ENCODE measurements at regions not wholly inside any gene's neighbourhood (a gene's known extent, or its start where the extent isn't known, plus 50 kb on each side); places are given as distances from the start of the nearest gene placed in this dataset.
"Not testable (repeated sequence)": the region's sequence is repeated elsewhere in the genome, so short reads cannot be mapped to it uniquely, and the experiment has no call there.

DNA sequence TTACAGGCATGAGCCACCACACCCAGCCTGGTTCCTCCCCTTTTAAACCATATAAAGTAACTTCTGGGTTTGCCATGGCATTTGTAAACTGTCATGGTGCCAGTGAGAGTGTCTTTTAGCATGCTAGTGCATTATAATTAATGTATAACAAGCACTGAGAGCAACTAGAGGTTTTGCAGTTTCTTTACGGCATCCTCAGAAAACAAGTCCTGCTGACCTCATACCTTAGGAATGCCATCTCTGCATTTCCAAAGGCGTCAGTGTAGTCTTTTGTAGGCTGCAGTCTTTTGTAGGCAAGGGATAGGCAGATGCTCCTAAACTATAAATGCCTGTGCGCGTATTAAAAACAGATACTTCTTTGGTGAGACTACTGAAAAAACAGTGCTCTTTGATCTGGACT is 75.0 kb upstream of the EZR start:
- ChIA-PET CTCF (interaction anchor here (0.6 to 1.6 kb wide), 2 partner anchors 94 to 105 kb away, joined by 5 read pairs; no protein-coding TSS in a partner anchor), POLR2A (no interaction called here)
- Mint-ChIP-seq H3K4me1 (no peaks in the 10 kb centered on the region), H3K9me3 (no peaks in the 10 kb centered on the region), H3K4me3 (no peak overlapping the region), H3K27ac (no peak overlapping the region), H3K36me3 (no peaks in the 10 kb centered on the region), H3K27me3 (no peaks in the 10 kb centered on the region)
- DNase-seq (no peak), ATAC-seq (replicated peaks in 1 of 4) (no peak)
- Histone ChIP-seq H3K4me1 (ENCODE audit: control insufficient read depth in 1 of 2, extremely low read depth in 1 of 2, insufficient read depth in 2 of 2, low read length in 2 of 2) (no peaks in the 10 kb centered on the region), H3K27ac (ENCODE audit: low read length) (no peak overlapping the region), H3K36me3 (ENCODE audit: control insufficient read depth in 2 of 2, extremely low read depth in 1 of 2, insufficient read depth in 1 of 2, low read length in 1 of 2) (no peaks in the 10 kb centered on the region), H3K4me3 (ENCODE audit: control insufficient read depth in 1 of 2, extremely low read depth in 1 of 2, low read length in 1 of 2) (no peak overlapping the region), H3K27me3 (replicated peaks in 1 of 2; ENCODE audit: control insufficient read depth in 2 of 2, extremely low read depth in 1 of 2, insufficient read depth in 2 of 2, low read length in 1 of 2) (no peaks in the 10 kb centered on the region), H3K9me3 (no peaks in the 10 kb centered on the region)
- no CpG with 5 or more reads among the region's 4 CpGs for WGBS (ENCODE audit: insufficient coverage)

DNA sequence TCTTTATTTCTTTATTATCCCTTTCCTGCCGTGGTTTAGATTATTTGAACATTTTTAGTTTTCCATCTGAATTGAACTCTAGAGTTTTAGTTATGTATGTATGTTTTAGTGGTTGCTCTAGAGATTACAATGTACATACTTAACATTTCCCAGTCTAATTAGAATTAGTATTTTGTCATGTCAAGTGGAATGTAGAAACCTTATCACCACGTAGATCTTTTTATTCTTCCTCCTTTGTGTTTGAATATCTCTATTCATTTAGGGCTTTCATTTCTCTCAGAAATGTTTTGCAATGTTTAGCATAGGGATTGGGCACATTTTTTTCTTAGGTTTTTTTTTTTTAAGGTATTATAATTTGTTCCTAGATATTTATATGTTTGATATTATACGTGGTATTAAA is 73.1 kb upstream of the EZR start:
- ChIA-PET POLR2A (no interaction called here), CTCF (no interaction called here)
- WGBS (ENCODE audit: insufficient coverage): no CpG with 5 or more reads among the region's 3 CpGs
- H3K36me3 Mint-ChIP-seq: no peaks in the 10 kb centered on the region
- H3K9me3 Mint-ChIP-seq: no peaks in the 10 kb centered on the region
- no peak overlapping the region for H3K27ac Mint-ChIP-seq
- H3K27me3 ChIP-seq (replicated peaks in 1 of 2; ENCODE audit: control insufficient read depth in 2 of 2, extremely low read depth in 1 of 2, insufficient read depth in 2 of 2, low read length in 1 of 2): no peaks in the 10 kb centered on the region
- no peak overlapping the region for H3K4me3 ChIP-seq (ENCODE audit: control insufficient read depth in 1 of 2, extremely low read depth in 1 of 2, low read length in 1 of 2)
- DNase-seq (no peak), ATAC-seq (replicated peaks in 1 of 4) (no peak)
- H3K27me3 Mint-ChIP-seq: no peaks in the 10 kb centered on the region
- no peaks in the 10 kb centered on the region for H3K9me3 ChIP-seq
- H3K4me3 Mint-ChIP-seq: no peak overlapping the region
- H3K4me1 ChIP-seq (ENCODE audit: control insufficient read depth in 1 of 2, extremely low read depth in 1 of 2, insufficient read depth in 2 of 2, low read length in 2 of 2): no peaks in the 10 kb centered on the region
- no peak overlapping the region for H3K27ac ChIP-seq (ENCODE audit: low read length)
- H3K36me3 ChIP-seq (ENCODE audit: control insufficient read depth in 2 of 2, extremely low read depth in 1 of 2, insufficient read depth in 1 of 2, low read length in 1 of 2): no peaks in the 10 kb centered on the region
- no peaks in the 10 kb centered on the region for H3K4me1 Mint-ChIP-seq

DNA sequence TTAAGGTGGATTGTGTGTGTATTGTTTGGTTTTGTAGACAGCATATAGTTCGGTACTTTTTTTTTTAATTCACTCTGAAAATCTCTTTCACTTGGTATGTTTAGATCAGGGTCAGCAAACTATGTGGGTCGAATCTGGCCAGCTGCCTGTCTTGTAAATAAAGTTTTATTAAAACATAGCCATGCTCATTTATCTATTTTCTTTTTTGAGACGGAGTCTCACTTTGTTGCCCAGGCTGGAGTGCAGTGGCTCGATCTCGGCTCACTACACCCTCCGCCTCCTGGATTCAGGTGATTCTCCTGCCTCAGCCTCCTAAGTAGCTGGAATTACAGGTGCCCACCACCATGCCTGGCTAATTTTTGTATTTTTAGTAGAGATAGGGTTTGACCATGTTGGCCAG is 72.4 kb upstream of the EZR start:
- H3K9me3 ChIP-seq; H3K4me1 Mint-ChIP-seq; DNase-seq; H3K27me3 ChIP-seq (replicated peaks in 1 of 2; ENCODE audit: control insufficient read depth in 2 of 2, extremely low read depth in 1 of 2, insufficient read depth in 2 of 2, low read length in 1 of 2); H3K36me3 ChIP-seq (ENCODE audit: control insufficient read depth in 2 of 2, extremely low read depth in 1 of 2, insufficient read depth in 1 of 2, low read length in 1 of 2); H3K4me3 ChIP-seq (ENCODE audit: control insufficient read depth in 1 of 2, extremely low read depth in 1 of 2, low read length in 1 of 2); H3K27me3 Mint-ChIP-seq; H3K9me3 Mint-ChIP-seq; POLR2A ChIA-PET; H3K27ac ChIP-seq (ENCODE audit: low read length); ATAC-seq (replicated peaks in 1 of 4); H3K36me3 Mint-ChIP-seq; H3K27ac Mint-ChIP-seq; H3K4me3 Mint-ChIP-seq; H3K4me1 ChIP-seq (ENCODE audit: control insufficient read depth in 1 of 2, extremely low read depth in 1 of 2, insufficient read depth in 2 of 2, low read length in 2 of 2): not testable (repeated sequence)
- CTCF ChIA-PET: interaction anchor here (0.6 to 0.7 kb wide), 2 partner anchors 143 to 256 kb away, joined by 3 read pairs; no protein-coding TSS in a partner anchor
- WGBS (ENCODE audit: insufficient coverage): no CpG with 5 or more reads among the region's 6 CpGs

DNA sequence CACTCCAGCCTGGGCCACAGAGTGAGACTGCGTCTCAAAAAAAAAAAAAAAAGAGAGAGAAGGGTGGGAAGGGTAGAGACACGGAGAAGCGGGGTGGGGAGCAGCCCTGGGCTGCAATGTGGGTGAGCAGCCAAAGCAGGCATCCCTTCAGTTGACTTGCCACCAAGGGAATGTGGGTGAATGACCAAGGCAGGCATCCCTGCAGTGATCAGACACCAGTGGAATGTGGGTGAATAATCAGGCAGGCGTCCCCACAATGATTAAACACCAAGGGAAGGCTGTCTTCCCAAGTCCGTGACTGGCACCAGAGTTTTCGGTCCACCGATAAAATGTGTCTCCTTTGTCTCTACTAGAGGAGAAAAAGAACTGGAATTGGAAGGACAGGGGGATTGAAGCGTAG is 69.0 kb upstream of the EZR start:
- not testable (repeated sequence) for H3K27ac Mint-ChIP-seq

DNA sequence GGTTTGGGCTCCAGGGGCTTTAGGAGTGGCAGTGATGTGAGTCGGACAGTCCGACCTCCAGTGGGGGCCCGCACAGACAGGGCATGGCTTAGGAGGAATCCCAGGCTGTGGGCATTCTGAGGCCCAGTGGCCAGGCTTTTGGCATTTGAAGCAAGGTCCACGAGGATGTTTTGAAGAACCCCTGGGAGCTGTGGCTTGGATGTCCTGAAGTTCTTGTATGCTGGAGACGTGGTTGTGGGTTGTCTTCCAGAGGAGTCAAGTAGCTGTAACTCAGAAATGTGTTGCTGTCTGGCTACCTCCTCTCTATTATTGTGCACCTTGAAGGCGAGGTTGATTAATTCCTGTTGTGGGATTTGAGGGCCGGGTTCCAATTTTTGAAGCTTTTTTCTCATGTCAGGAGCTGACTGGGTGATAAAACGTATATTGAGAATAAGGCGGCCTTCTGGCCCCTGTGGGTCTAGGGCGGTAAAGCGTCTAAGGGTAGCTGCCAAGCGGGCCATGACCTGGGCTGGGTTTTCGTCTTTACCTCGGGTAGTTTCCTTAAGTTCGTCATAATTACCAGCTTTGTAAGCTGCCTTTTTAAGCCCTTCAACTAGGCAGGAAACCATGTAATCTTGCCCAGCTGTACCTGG is 67.3 kb upstream of the EZR start:
- H3K27ac Mint-ChIP-seq; H3K36me3 ChIP-seq (ENCODE audit: control insufficient read depth in 2 of 2, extremely low read depth in 1 of 2, insufficient read depth in 1 of 2, low read length in 1 of 2); H3K4me1 ChIP-seq (ENCODE audit: control insufficient read depth in 1 of 2, extremely low read depth in 1 of 2, insufficient read depth in 2 of 2, low read length in 2 of 2); ATAC-seq (replicated peaks in 1 of 4); H3K4me3 ChIP-seq (ENCODE audit: control insufficient read depth in 1 of 2, extremely low read depth in 1 of 2, low read length in 1 of 2); H3K4me1 Mint-ChIP-seq; H3K36me3 Mint-ChIP-seq; H3K9me3 ChIP-seq; DNase-seq; H3K27me3 ChIP-seq (replicated peaks in 1 of 2; ENCODE audit: control insufficient read depth in 2 of 2, extremely low read depth in 1 of 2, insufficient read depth in 2 of 2, low read length in 1 of 2); H3K27me3 Mint-ChIP-seq; H3K9me3 Mint-ChIP-seq; H3K4me3 Mint-ChIP-seq; H3K27ac ChIP-seq (ENCODE audit: low read length): not testable (repeated sequence)
- WGBS (ENCODE audit: insufficient coverage): 93% methylated on average over 14 of the region's 15 CpGs
- ChIA-PET POLR2A (interaction anchor here in 1 of 2 donors (0.6 kb wide), 1 partner anchor 165 kb away, joined by 3 read pairs; no protein-coding TSS in a partner anchor), CTCF (interaction anchor here in 1 of 2 donors (0.7 kb wide), 1 partner anchor 87 kb away, joined by 3 read pairs; no protein-coding TSS in a partner anchor)

More for the DNA sequence above, 69.0 kb upstream of the EZR start:
- DNase-seq; H3K9me3 ChIP-seq; H3K27ac ChIP-seq (ENCODE audit: low read length); H3K27me3 Mint-ChIP-seq; H3K4me3 Mint-ChIP-seq; CTCF ChIA-PET; H3K9me3 Mint-ChIP-seq; H3K27me3 ChIP-seq (replicated peaks in 1 of 2; ENCODE audit: control insufficient read depth in 2 of 2, extremely low read depth in 1 of 2, insufficient read depth in 2 of 2, low read length in 1 of 2); H3K36me3 Mint-ChIP-seq; H3K4me3 ChIP-seq (ENCODE audit: control insufficient read depth in 1 of 2, extremely low read depth in 1 of 2, low read length in 1 of 2); H3K36me3 ChIP-seq (ENCODE audit: control insufficient read depth in 2 of 2, extremely low read depth in 1 of 2, insufficient read depth in 1 of 2, low read length in 1 of 2); H3K4me1 Mint-ChIP-seq; ATAC-seq (replicated peaks in 1 of 4); POLR2A ChIA-PET; H3K4me1 ChIP-seq (ENCODE audit: control insufficient read depth in 1 of 2, extremely low read depth in 1 of 2, insufficient read depth in 2 of 2, low read length in 2 of 2): not testable (repeated sequence)
- 87% methylated on average over 6 of the region's 8 CpGs for WGBS (ENCODE audit: insufficient coverage)

DNA sequence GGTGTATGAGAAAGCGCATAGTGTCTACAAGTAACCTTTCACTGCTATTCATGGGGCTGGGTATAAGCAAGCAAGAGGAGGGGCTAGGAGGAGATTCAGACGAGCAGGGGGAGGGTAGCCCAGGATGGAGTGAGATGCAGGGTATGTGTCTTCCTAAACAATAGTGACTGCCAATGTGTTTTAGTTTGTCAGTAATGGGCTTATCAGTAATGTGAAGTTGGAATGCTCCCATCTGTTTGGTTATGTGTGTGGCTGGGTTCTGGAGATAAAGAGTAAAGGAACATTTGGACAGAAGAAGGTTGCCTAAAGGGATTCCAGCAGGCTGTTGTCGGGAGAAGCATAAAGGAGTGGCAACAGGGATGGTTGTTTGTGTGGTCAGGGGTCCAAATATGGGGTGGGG is 62.7 kb upstream of the EZR start:
- ATAC-seq (replicated peaks in 1 of 4); DNase-seq; H3K27me3 Mint-ChIP-seq; H3K4me3 Mint-ChIP-seq; H3K27ac ChIP-seq (ENCODE audit: low read length); H3K9me3 ChIP-seq; H3K27ac Mint-ChIP-seq; POLR2A ChIA-PET; H3K36me3 ChIP-seq (ENCODE audit: control insufficient read depth in 2 of 2, extremely low read depth in 1 of 2, insufficient read depth in 1 of 2, low read length in 1 of 2); H3K36me3 Mint-ChIP-seq; H3K9me3 Mint-ChIP-seq; H3K4me1 ChIP-seq (ENCODE audit: control insufficient read depth in 1 of 2, extremely low read depth in 1 of 2, insufficient read depth in 2 of 2, low read length in 2 of 2); H3K4me1 Mint-ChIP-seq; H3K27me3 ChIP-seq (replicated peaks in 1 of 2; ENCODE audit: control insufficient read depth in 2 of 2, extremely low read depth in 1 of 2, insufficient read depth in 2 of 2, low read length in 1 of 2); H3K4me3 ChIP-seq (ENCODE audit: control insufficient read depth in 1 of 2, extremely low read depth in 1 of 2, low read length in 1 of 2): not testable (repeated sequence)
- 74% methylated on average over 3 of the region's 3 CpGs for WGBS (ENCODE audit: insufficient coverage)
- CTCF ChIA-PET: interaction anchor here in 1 of 2 donors (0.6 kb wide), 1 partner anchor 71 kb away, joined by 7 read pairs; no protein-coding TSS in a partner anchor

DNA sequence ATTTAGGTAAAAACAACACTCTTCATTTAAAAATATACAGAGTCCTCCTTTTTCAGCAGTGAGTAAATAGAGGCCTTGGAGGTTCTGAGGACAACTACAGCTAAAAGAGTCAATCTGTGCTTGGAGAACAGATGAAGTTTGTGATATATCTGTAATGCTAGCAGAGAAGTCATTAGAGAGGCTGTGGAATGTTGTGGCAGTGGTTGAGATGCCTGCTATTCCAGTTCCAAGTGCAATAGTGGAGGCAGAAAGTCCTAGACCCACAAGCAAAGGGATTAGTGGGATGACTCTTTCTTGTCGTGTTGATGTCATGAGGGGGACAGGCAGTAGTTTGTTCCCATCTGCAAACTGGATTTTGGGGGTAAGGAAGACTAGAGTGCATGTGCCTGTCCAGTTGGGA is 62.1 kb upstream of the EZR start:
- H3K36me3 ChIP-seq (ENCODE audit: control insufficient read depth in 2 of 2, extremely low read depth in 1 of 2, insufficient read depth in 1 of 2, low read length in 1 of 2); ATAC-seq (replicated peaks in 1 of 4); H3K4me1 ChIP-seq (ENCODE audit: control insufficient read depth in 1 of 2, extremely low read depth in 1 of 2, insufficient read depth in 2 of 2, low read length in 2 of 2); H3K9me3 Mint-ChIP-seq; H3K4me1 Mint-ChIP-seq; H3K4me3 ChIP-seq (ENCODE audit: control insufficient read depth in 1 of 2, extremely low read depth in 1 of 2, low read length in 1 of 2); POLR2A ChIA-PET; H3K36me3 Mint-ChIP-seq; H3K27ac ChIP-seq (ENCODE audit: low read length); H3K9me3 ChIP-seq; CTCF ChIA-PET; H3K4me3 Mint-ChIP-seq; H3K27me3 Mint-ChIP-seq; DNase-seq; H3K27ac Mint-ChIP-seq; H3K27me3 ChIP-seq (replicated peaks in 1 of 2; ENCODE audit: control insufficient read depth in 2 of 2, extremely low read depth in 1 of 2, insufficient read depth in 2 of 2, low read length in 1 of 2): not testable (repeated sequence)
- 100% methylated on average over 1 of the region's 1 CpG for WGBS (ENCODE audit: insufficient coverage)

All from T-cell (primary cell).